WTC11 (cell line): ENCODE measurements at regions not wholly inside any gene's neighbourhood (a gene's known extent, or its start where the extent isn't known, plus 50 kb on each side); places are given as distances from the start of the nearest gene placed in this dataset.

Experiments
- AFF4 ChIP-seq: sonication (generic); formaldehyde crosslinking; IDR thresholded peaks from 2 replicates; pipeline ENCODE4 v1.8.1; 2023; ENCODE audit warnings: mild to moderate bottlenecking, missing genetic modification reagents, borderline replicate concordance
- ETV6 ChIP-seq: sonication (generic); formaldehyde crosslinking; IDR thresholded peaks from 2 replicates; pipeline ENCODE4 v1.8.1; 2022; ENCODE audit warnings: mild to moderate bottlenecking, missing genetic modification reagents
- HMGA2 ChIP-seq: fragments of 250-450 bp; sonication (Bioruptor Pico); IDR thresholded peaks from 2 replicates; pipeline ENCODE4 v1.4.0; 2021; ENCODE audit warnings: mild to moderate bottlenecking, moderate library complexity
- IRF1 ChIP-seq: sonication (generic); formaldehyde crosslinking; IDR thresholded peaks from 2 replicates; pipeline ENCODE4 v1.8.0; 2023; ENCODE audit warnings: missing genetic modification reagents
- MYBL2 ChIP-seq: sonication (generic); formaldehyde crosslinking; IDR thresholded peaks from 2 replicates; pipeline ENCODE4 v1.8.1; 2023; ENCODE audit warnings: mild to moderate bottlenecking, moderate library complexity, missing genetic modification reagents
- NFYB ChIP-seq: sonication (generic); formaldehyde crosslinking; conservative IDR thresholded peaks from 2 replicates; pipeline ENCODE4 v1.8.0; 2022; ENCODE audit warnings: low read depth, missing genetic modification reagents
- SMAD4 ChIP-seq: sonication (generic); formaldehyde crosslinking; IDR thresholded peaks from 2 replicates; pipeline ENCODE4 v1.8.0; 2022; ENCODE audit warnings: mild to moderate bottlenecking, missing genetic modification reagents
- TP53 ChIP-seq: sonication (generic); formaldehyde crosslinking; IDR thresholded peaks from 2 replicates; pipeline ENCODE4 v1.8.1; 2023; ENCODE audit warnings: mild to moderate bottlenecking, missing genetic modification reagents
- USF1 ChIP-seq: sonication (generic); formaldehyde crosslinking; IDR thresholded peaks from 2 replicates; pipeline ENCODE4 v1.8.0; 2022; ENCODE audit warnings: mild to moderate bottlenecking, missing genetic modification reagents
- TF ChIP-seq, protein P1 (sequence below): fragments of 250-450 bp; sonication (Bioruptor Pico); IDR thresholded peaks from 2 replicates; pipeline ENCODE4 v1.9.0; 2021; ENCODE audit warnings: mild to moderate bottlenecking
- TF ChIP-seq, protein P2 (sequence below): fragments of 200-600 bp; IDR thresholded peaks from 2 replicates; pipeline ENCODE4 v1.8.0; 2022; ENCODE audit warnings: antibody characterized with exemption
- TF ChIP-seq, protein P3 (sequence below): sonication (generic); formaldehyde crosslinking; IDR thresholded peaks from 2 replicates; pipeline ENCODE4 v1.8.0; 2022; ENCODE audit warnings: mild to moderate bottlenecking, missing genetic modification reagents
- TF ChIP-seq, protein P4 (sequence below): sonication (generic); formaldehyde crosslinking; IDR thresholded peaks from 2 replicates; pipeline ENCODE4 v1.8.0; 2023; ENCODE audit warnings: missing genetic modification reagents, mild to moderate bottlenecking, borderline replicate concordance

DNA sequence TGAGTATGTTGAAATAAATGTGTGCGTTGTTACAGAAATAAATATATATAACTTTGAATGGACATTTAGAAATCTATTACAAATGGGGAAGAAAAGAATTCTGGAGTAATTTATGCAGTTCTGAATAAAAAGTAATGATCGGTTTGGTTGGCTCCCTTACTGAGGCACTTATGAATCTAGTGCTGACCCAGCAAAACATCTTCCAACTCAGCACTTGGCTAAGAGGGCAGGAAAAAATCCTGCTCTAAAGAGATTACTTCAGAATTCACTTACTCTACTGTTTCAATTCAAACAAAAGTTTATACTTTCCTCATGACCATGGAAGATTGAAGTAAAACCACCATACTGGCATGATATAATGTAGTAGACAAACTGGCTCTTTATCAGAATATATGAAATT, 123.9 kb upstream of the RXFP1 start:
- TF ChIP-seq AFF4 (CRISPR knock-in tag) (no peak), NFYB (CRISPR knock-in tag) (no peak), HMGA2 (no peak), ETV6 (CRISPR knock-in tag) (no peak), MYBL2 (no peak), IRF1 (CRISPR knock-in tag) (no peak), SMAD4 (CRISPR knock-in tag) (no peak), USF1 (CRISPR knock-in tag) (no peak), TP53 (CRISPR knock-in tag) (no peak)
- TF ChIP-seq, protein P1, sequence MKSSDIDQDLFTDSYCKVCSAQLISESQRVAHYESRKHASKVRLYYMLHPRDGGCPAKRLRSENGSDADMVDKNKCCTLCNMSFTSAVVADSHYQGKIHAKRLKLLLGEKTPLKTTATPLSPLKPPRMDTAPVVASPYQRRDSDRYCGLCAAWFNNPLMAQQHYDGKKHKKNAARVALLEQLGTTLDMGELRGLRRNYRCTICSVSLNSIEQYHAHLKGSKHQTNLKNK = no peak
- TF ChIP-seq, protein P2, sequence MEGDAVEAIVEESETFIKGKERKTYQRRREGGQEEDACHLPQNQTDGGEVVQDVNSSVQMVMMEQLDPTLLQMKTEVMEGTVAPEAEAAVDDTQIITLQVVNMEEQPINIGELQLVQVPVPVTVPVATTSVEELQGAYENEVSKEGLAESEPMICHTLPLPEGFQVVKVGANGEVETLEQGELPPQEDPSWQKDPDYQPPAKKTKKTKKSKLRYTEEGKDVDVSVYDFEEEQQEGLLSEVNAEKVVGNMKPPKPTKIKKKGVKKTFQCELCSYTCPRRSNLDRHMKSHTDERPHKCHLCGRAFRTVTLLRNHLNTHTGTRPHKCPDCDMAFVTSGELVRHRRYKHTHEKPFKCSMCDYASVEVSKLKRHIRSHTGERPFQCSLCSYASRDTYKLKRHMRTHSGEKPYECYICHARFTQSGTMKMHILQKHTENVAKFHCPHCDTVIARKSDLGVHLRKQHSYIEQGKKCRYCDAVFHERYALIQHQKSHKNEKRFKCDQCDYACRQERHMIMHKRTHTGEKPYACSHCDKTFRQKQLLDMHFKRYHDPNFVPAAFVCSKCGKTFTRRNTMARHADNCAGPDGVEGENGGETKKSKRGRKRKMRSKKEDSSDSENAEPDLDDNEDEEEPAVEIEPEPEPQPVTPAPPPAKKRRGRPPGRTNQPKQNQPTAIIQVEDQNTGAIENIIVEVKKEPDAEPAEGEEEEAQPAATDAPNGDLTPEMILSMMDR = no peak
- TF ChIP-seq, protein P3, sequence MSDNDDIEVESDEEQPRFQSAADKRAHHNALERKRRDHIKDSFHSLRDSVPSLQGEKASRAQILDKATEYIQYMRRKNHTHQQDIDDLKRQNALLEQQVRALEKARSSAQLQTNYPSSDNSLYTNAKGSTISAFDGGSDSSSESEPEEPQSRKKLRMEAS = no peak
- TF ChIP-seq, protein P4, sequence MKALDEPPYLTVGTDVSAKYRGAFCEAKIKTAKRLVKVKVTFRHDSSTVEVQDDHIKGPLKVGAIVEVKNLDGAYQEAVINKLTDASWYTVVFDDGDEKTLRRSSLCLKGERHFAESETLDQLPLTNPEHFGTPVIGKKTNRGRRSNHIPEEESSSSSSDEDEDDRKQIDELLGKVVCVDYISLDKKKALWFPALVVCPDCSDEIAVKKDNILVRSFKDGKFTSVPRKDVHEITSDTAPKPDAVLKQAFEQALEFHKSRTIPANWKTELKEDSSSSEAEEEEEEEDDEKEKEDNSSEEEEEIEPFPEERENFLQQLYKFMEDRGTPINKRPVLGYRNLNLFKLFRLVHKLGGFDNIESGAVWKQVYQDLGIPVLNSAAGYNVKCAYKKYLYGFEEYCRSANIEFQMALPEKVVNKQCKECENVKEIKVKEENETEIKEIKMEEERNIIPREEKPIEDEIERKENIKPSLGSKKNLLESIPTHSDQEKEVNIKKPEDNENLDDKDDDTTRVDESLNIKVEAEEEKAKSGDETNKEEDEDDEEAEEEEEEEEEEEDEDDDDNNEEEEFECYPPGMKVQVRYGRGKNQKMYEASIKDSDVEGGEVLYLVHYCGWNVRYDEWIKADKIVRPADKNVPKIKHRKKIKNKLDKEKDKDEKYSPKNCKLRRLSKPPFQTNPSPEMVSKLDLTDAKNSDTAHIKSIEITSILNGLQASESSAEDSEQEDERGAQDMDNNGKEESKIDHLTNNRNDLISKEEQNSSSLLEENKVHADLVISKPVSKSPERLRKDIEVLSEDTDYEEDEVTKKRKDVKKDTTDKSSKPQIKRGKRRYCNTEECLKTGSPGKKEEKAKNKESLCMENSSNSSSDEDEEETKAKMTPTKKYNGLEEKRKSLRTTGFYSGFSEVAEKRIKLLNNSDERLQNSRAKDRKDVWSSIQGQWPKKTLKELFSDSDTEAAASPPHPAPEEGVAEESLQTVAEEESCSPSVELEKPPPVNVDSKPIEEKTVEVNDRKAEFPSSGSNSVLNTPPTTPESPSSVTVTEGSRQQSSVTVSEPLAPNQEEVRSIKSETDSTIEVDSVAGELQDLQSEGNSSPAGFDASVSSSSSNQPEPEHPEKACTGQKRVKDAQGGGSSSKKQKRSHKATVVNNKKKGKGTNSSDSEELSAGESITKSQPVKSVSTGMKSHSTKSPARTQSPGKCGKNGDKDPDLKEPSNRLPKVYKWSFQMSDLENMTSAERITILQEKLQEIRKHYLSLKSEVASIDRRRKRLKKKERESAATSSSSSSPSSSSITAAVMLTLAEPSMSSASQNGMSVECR (CRISPR knock-in tag) = no peak
